ENCODE measurements at regions not wholly inside any gene's neighbourhood (a gene's known extent, or its start where the extent isn't known, plus 50 kb on each side); places are given as distances from the start of the nearest gene placed in this dataset.

GRCh38 chr2:217220228-217221013 is 360.6 kb upstream of the TNP1 start:
- TF ChIP-seq, protein P1, sequence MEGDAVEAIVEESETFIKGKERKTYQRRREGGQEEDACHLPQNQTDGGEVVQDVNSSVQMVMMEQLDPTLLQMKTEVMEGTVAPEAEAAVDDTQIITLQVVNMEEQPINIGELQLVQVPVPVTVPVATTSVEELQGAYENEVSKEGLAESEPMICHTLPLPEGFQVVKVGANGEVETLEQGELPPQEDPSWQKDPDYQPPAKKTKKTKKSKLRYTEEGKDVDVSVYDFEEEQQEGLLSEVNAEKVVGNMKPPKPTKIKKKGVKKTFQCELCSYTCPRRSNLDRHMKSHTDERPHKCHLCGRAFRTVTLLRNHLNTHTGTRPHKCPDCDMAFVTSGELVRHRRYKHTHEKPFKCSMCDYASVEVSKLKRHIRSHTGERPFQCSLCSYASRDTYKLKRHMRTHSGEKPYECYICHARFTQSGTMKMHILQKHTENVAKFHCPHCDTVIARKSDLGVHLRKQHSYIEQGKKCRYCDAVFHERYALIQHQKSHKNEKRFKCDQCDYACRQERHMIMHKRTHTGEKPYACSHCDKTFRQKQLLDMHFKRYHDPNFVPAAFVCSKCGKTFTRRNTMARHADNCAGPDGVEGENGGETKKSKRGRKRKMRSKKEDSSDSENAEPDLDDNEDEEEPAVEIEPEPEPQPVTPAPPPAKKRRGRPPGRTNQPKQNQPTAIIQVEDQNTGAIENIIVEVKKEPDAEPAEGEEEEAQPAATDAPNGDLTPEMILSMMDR (conservative IDR thresholded peaks at IDR 0.05; ENCODE audit: low read depth in 2 of 2), result no peak
- TF ChIP-seq REST (IDR thresholded peaks at IDR 0.05; ENCODE audit: unreplicated experiment), result no peak
- no peak for TF ChIP-seq CREB1 (CRISPR knock-in tag; IDR thresholded peaks at IDR 0.05; ENCODE audit: low read depth)
- TF ChIP-seq NANOG (IDR thresholded peaks at IDR 0.05; ENCODE audit: borderline replicate concordance), result no peak
- TF ChIP-seq POLR2AphosphoS5 (IDR thresholded peaks at IDR 0.05; ENCODE audit: low read depth), result no peak
- TF ChIP-seq EZH2 (IDR thresholded peaks at IDR 0.05; ENCODE audit: low read depth, unreplicated experiment), result no peak
- TF ChIP-seq EZH2phosphoT487 (IDR thresholded peaks at IDR 0.05; ENCODE audit: unreplicated experiment), result no peak
- no peak for TF ChIP-seq ZNF331 (CRISPR knock-in tag; IDR thresholded peaks at IDR 0.05; ENCODE audit: low read depth)
